OCI-LY1 (cell line): ENCODE measurements at regions not wholly inside any gene's neighbourhood (a gene's known extent, or its start where the extent isn't known, plus 50 kb on each side); places are given as distances from the start of the nearest gene placed in this dataset.
"Not testable (repeated sequence)": the region's sequence is repeated elsewhere in the genome, so short reads cannot be mapped to it uniquely, and the experiment has no call there.

Source experiments
- H2AFZ ChIP-seq: fragments of 200-600 bp; sonication (generic), shearing (Covaris generic); 2 replicates; pipeline ENCODE4 v1.6.0; 2014; ENCODE audit warnings: antibody characterized with exemption, mild to moderate bottlenecking, low read length
- H3F3A ChIP-seq: fragments of 200-600 bp; sonication (generic), shearing (Covaris generic); 2 replicates; pipeline ENCODE4 v1.6.0; 2014; ENCODE audit warnings: mild to moderate bottlenecking, antibody characterized with exemption, low read length, moderate library complexity; ENCODE audit not compliant: insufficient read depth
- H3K27ac ChIP-seq: fragments of 200-600 bp; sonication (generic); 2 replicates; pipeline ENCODE4 v1.5.1; 2014; ENCODE audit warnings: low read length, mixed run types, mild to moderate bottlenecking, low read depth; ENCODE audit not compliant: poor library complexity, severe bottlenecking
- H3K27me3 ChIP-seq: fragments of 200-600 bp; sonication (generic); 2 replicates; pipeline ENCODE4 v1.6.0; 2014; ENCODE audit warnings: antibody characterized with exemption, mild to moderate bottlenecking, low read length, moderate library complexity; ENCODE audit not compliant: insufficient read depth
- H3K36me3 ChIP-seq: fragments of 200-600 bp; sonication (generic); 2 replicates; pipeline ENCODE4 v1.6.1; 2014; ENCODE audit warnings: mild to moderate bottlenecking, antibody characterized with exemption, low read length, moderate library complexity, mixed read lengths; ENCODE audit not compliant: insufficient read depth
- H3K4me1 ChIP-seq: fragments of 200-600 bp; sonication (generic); 2 replicates; pipeline ENCODE4 v1.5.1; 2014; ENCODE audit warnings: mild to moderate bottlenecking, low read length, moderate library complexity; ENCODE audit not compliant: insufficient read depth, severe bottlenecking
- H3K4me2 ChIP-seq: fragments of 200-600 bp; sonication (generic), shearing (Covaris generic); 2 replicates; pipeline ENCODE4 v1.6.1; 2014; ENCODE audit warnings: low read length
- H3K4me3 ChIP-seq: fragments of 200-600 bp; sonication (generic); 2 replicates; pipeline ENCODE4 v1.5.1; 2014; ENCODE audit warnings: low read length, low read depth, mild to moderate bottlenecking, mixed read lengths; ENCODE audit not compliant: poor library complexity, severe bottlenecking
- H3K79me2 ChIP-seq: fragments of 200-600 bp; shearing (Covaris generic); 2 replicates; pipeline ENCODE4 v1.6.1; 2016; ENCODE audit warnings: mixed run types, low read length, mixed read lengths; ENCODE audit not compliant: insufficient read depth
- H3K9ac ChIP-seq: fragments of 200-600 bp; sonication (generic), shearing (Covaris generic); 2 replicates; pipeline ENCODE4 v1.6.1; 2014; ENCODE audit warnings: mild to moderate bottlenecking, low read length, mixed read lengths
- H3K9me2 ChIP-seq: fragments of 200-600 bp; sonication (generic), shearing (Covaris generic); 2 replicates; pipeline ENCODE4 v1.6.1; 2014; ENCODE audit warnings: low read depth, mild to moderate bottlenecking, low read length, mixed read lengths
- H3K9me3 ChIP-seq: fragments of 200-600 bp; shearing (Covaris generic); 2 replicates; pipeline ENCODE4 v1.6.1; 2014; ENCODE audit warnings: low read length, mixed read lengths
- H4K20me1 ChIP-seq: fragments of 200-600 bp; sonication (generic), shearing (Covaris generic); 2 replicates; pipeline ENCODE4 v1.6.0; 2016; ENCODE audit warnings: mild to moderate bottlenecking, low read length; ENCODE audit not compliant: insufficient read depth
- EZH2 ChIP-seq: fragments of 200-600 bp; sonication (generic), shearing (Covaris generic); IDR thresholded peaks from 2 replicates; pipeline ENCODE4 v1.8.0; 2017; ENCODE audit warnings: borderline replicate concordance, mixed run types, mild to moderate bottlenecking, antibody characterized with exemption, low read length, moderate library complexity, mixed read lengths
- TF ChIP-seq, protein P1 (sequence below): fragments of 200-600 bp; sonication (generic), shearing (Covaris generic); IDR thresholded peaks from 2 replicates; pipeline ENCODE4 v1.5.1; 2017; ENCODE audit warnings: mild to moderate bottlenecking, antibody characterized with exemption, low read length, moderate library complexity, mixed read lengths

DNA sequence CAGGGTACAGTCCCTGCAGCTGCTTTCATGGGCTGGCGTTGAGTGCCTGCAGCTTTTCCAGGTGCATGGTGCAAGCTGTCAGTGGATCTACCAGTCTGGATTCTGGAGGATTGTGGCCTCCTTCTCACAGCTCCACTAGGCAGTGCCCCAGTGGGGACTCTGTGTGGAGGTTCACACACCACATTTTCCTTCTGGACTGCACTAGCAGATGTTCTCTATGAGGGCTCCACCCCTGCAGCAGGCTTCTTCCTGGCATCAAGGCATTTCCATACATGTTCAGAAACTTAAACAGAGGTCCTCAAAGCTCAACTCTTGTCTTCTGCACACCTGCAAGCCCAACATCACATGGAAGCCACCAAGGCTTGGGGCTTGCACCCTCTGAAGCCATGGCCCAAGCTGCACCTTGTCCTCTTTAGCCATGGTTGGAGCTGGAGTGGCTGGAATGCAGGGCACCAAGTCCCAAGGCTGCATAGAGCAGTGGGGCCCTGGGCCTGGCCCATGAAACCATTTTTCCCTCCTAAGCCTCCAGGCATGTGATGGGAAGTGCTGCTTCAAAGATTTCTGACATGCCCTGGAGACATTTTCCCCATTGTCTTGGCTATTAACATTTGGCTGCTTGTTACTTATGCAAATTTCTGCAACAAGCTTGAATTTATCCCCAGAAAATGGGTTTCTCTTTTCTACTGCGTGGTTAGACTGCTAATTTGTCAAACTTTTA lies 250.2 kb upstream of the COPS8 start:
- Histone ChIP-seq H3K9ac (no peak overlapping the region), H3K27me3 (no peaks in the 10 kb centered on the region; the same call in 1 of the 2 replicates), H3K4me2 (no peak overlapping the region), H3K36me3 (no peaks in the 10 kb centered on the region), H3K9me2 (no peaks in the 10 kb centered on the region), H3K9me3 (no peaks in the 10 kb centered on the region), H3F3A (no peaks in the 10 kb centered on the region), H3K27ac (no peak overlapping the region), H2AFZ (no peak overlapping the region), H3K4me3 (no peak overlapping the region), H4K20me1 (no peaks in the 10 kb centered on the region), H3K4me1 (no peaks in the 10 kb centered on the region), H3K79me2 (no peaks in the 10 kb centered on the region)
- TF ChIP-seq EZH2 = no peak
- TF ChIP-seq, protein P1, sequence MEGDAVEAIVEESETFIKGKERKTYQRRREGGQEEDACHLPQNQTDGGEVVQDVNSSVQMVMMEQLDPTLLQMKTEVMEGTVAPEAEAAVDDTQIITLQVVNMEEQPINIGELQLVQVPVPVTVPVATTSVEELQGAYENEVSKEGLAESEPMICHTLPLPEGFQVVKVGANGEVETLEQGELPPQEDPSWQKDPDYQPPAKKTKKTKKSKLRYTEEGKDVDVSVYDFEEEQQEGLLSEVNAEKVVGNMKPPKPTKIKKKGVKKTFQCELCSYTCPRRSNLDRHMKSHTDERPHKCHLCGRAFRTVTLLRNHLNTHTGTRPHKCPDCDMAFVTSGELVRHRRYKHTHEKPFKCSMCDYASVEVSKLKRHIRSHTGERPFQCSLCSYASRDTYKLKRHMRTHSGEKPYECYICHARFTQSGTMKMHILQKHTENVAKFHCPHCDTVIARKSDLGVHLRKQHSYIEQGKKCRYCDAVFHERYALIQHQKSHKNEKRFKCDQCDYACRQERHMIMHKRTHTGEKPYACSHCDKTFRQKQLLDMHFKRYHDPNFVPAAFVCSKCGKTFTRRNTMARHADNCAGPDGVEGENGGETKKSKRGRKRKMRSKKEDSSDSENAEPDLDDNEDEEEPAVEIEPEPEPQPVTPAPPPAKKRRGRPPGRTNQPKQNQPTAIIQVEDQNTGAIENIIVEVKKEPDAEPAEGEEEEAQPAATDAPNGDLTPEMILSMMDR = no peak

DNA sequence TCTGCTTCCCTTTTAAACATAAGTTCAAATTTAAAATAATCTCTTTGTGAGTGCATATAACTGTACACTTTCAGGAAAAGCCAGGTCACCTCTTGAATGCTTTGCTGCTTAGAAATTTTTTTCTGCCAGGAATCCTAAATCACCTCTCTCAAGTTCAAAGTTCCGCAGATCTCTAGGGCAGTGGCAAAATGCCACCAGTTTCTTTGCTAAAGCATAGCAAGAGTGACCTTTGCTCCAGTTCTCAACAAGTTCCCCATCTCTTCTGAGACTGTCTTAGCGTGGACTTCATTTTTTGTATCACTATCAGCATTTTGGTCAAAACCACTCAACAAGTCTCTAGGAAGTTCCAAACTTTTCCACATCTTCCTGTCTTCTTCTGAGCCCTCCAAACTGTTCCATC lies 249.7 kb upstream of the COPS8 start:
- not testable (repeated sequence) for H3K9me2 ChIP-seq, H3K4me2 ChIP-seq, H2AFZ ChIP-seq, H3K79me2 ChIP-seq, H3K9me3 ChIP-seq, H3K27me3 ChIP-seq, H3K9ac ChIP-seq, H3K4me1 ChIP-seq, H4K20me1 ChIP-seq, H3F3A ChIP-seq, H3K27ac ChIP-seq, H3K4me3 ChIP-seq, H3K36me3 ChIP-seq

DNA sequence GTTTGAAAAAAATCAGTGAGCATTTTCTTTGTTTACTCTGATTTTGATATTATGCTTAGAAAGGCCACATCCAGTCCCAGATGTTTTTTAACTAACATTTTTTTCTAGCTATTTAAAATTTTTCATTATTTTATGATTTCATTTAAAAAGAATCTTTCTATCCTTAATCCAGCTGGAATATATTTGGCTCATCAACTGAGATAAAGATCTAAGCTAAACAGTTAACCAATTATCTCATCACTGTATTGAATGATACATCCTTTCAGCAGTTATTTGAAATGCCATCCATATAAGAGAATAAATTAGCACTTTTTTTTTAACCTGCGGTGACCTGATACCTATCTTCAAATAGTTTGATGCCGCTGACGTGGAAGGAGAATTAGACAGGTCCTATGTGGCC lies 245.5 kb upstream of the COPS8 start:
- Histone ChIP-seq H4K20me1 (no peaks in the 10 kb centered on the region), H3K36me3 (no peaks in the 10 kb centered on the region), H3K27me3 (no peaks in the 10 kb centered on the region; the same call in 1 of the 2 replicates), H3K4me1 (no peaks in the 10 kb centered on the region), H3K9me2 (no peaks in the 10 kb centered on the region), H3K9ac (no peak overlapping the region), H3K9me3 (no peaks in the 10 kb centered on the region), H3K27ac (no peak overlapping the region), H2AFZ (no peak overlapping the region), H3F3A (no peaks in the 10 kb centered on the region), H3K79me2 (no peaks in the 10 kb centered on the region), H3K4me3 (no peak overlapping the region), H3K4me2 (no peak overlapping the region)
- no peak for TF ChIP-seq EZH2
- TF ChIP-seq, protein P1 = no peak

DNA sequence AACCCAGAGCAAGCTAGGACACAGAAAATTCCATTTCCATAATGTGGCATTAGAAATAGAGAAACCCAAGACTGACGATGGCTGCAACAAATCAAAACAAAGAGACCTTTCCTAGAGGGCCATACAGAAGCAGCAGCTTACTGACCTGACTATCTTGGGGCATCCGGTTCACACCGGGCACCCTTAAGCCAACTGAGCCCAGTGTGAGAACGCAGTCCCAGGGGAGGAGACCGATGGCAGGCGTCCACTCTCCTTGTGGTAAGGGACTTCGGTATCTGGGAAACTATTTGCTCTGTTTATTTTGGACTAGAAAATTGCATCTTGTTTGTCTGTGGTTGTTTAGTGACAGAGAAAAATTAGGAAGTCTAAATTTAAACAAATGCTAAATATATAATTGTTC lies 244.8 kb upstream of the COPS8 start:
- H3K4me2 ChIP-seq = no peak overlapping the region
- H3K79me2 ChIP-seq = no peaks in the 10 kb centered on the region
- H4K20me1 ChIP-seq = no peaks in the 10 kb centered on the region
- no peaks in the 10 kb centered on the region for H3K4me1 ChIP-seq
- H3K4me3 ChIP-seq = no peak overlapping the region
- no peak overlapping the region for H3K27ac ChIP-seq
- H2AFZ ChIP-seq = no peak overlapping the region
- no peak for TF ChIP-seq EZH2
- TF ChIP-seq, protein P1 = no peak
- H3K36me3 ChIP-seq = no peaks in the 10 kb centered on the region
- no peaks in the 10 kb centered on the region for H3K9me2 ChIP-seq
- H3K9me3 ChIP-seq = no peaks in the 10 kb centered on the region
- no peak overlapping the region for H3K9ac ChIP-seq
- no peaks in the 10 kb centered on the region for H3F3A ChIP-seq
- H3K27me3 ChIP-seq = no peaks in the 10 kb centered on the region; the same call in 1 of the 2 replicates
